ENCODE measurements at regions not wholly inside any gene's neighbourhood (a gene's known extent, or its start where the extent isn't known, plus 50 kb on each side); places are given as distances from the start of the nearest gene placed in this dataset.
"Not testable (repeated sequence)": the region's sequence is repeated elsewhere in the genome, so short reads cannot be mapped to it uniquely, and the experiment has no call there.

GRCh38 chr10:30199376-30200016, 140.1 kb upstream of the JCAD start:
- DNase-seq (ENCODE audit: low spot score in 2 of 2): no peak
- Histone ChIP-seq H3K27ac (no peak overlapping the region), H3K4me3 (no peak overlapping the region), H3K27me3 (no peaks in the 10 kb centered on the region), H3K9me3 (peaks cover 0 to 18% (median 1%) of the 10 kb centered on the region in 4 donors), H3K4me1 (no peaks in the 10 kb centered on the region), H3K36me3 (no peaks in the 10 kb centered on the region)
- WGBS, 2 donors: 42 to 50% methylated on average over 6 of the region's 6 CpGs
- no peak for TF ChIP-seq CTCF (IDR thresholded peaks at IDR 0.05)
- TF ChIP-seq EP300 (IDR thresholded peaks at IDR 0.05): no peak
- TF ChIP-seq POLR2A (IDR thresholded peaks at IDR 0.05): no peak

DNA sequence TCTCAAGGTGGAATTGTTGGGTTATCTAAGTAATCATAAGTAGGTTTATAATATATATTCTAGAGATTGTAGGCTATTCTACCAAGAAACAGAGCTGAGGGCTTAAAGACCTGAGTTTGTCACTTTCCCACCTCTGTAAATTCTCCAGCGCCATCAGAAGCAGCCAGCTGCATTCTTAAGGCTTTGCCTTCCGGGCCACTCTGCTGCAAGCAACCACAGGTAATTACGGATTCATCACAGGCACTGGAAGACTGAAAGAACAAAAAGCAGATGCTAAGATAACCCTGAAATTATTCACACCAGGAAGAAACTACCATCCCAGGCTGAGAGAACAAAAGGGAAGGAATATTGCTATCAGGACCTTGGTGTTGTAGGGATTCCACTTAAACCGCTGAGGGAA, 137.8 kb upstream of the JCAD start:
- 68 to 77% methylated on average over 4 of the region's 4 CpGs for WGBS, 2 donors

GRCh38 chr10:30196559-30196958, 137.2 kb upstream of the JCAD start:
- 57 to 77% methylated on average over 2 of the region's 2 CpGs for WGBS, 2 donors
- H3K36me3 ChIP-seq; H3K9me3 ChIP-seq; H3K27me3 ChIP-seq; DNase-seq (ENCODE audit: low spot score in 2 of 2); H3K4me3 ChIP-seq; H3K4me1 ChIP-seq; H3K27ac ChIP-seq: not testable (repeated sequence)

More for the DNA sequence above, 137.8 kb upstream of the JCAD start:
- no peaks in the 10 kb centered on the region for H3K27me3 ChIP-seq
- DNase-seq (ENCODE audit: low spot score in 2 of 2): no peak
- H3K4me1 ChIP-seq: no peaks in the 10 kb centered on the region
- no peaks in the 10 kb centered on the region for H3K36me3 ChIP-seq
- TF ChIP-seq CTCF (IDR thresholded peaks at IDR 0.05) (no peak), EP300 (IDR thresholded peaks at IDR 0.05) (no peak)
- no peak overlapping the region for H3K4me3 ChIP-seq
- peaks cover 0 to 8% (median 0%) of the 10 kb centered on the region in 4 donors for H3K9me3 ChIP-seq
- no peak overlapping the region for H3K27ac ChIP-seq

DNA sequence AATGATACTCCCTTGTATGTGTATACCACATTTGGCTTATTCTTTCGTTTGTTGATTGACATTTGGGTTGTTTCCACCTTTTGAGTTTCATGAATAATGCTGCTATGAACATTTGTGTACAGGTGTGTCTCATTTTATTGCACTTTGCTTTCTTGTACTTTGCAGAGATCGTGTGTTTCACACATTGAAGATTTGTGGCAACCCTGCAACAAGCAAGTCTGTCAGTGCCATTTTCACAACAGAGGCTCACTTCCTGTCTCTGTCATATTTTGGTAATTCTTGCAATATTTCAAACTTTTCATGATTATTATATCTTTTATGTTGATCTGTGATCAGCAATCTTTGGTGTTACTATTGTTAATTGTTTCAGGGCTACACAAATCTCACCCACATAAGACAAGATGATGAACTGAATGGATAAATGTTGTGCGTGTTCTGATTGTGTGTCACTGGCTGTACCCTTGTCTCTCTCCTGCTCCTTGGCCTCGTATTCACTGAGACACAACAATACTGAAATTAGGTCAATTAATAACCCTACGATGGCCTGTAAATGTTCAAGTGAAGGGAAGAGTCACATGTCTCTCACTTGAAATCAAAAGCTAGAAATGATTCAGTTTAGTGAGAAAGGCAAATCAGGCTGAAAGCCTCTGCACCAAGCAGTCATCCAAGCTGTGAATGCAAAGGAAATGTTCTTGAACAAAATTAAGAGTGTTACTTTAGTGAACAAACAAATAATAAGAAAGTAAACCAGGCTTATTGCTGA, 133.6 kb upstream of the JCAD start:
- TF ChIP-seq POLR2A (IDR thresholded peaks at IDR 0.05): no peak
- no peak for TF ChIP-seq EP300 (IDR thresholded peaks at IDR 0.05)
- TF ChIP-seq CTCF (IDR thresholded peaks at IDR 0.05): no peak
- no peak overlapping the region for H3K27ac ChIP-seq

DNA sequence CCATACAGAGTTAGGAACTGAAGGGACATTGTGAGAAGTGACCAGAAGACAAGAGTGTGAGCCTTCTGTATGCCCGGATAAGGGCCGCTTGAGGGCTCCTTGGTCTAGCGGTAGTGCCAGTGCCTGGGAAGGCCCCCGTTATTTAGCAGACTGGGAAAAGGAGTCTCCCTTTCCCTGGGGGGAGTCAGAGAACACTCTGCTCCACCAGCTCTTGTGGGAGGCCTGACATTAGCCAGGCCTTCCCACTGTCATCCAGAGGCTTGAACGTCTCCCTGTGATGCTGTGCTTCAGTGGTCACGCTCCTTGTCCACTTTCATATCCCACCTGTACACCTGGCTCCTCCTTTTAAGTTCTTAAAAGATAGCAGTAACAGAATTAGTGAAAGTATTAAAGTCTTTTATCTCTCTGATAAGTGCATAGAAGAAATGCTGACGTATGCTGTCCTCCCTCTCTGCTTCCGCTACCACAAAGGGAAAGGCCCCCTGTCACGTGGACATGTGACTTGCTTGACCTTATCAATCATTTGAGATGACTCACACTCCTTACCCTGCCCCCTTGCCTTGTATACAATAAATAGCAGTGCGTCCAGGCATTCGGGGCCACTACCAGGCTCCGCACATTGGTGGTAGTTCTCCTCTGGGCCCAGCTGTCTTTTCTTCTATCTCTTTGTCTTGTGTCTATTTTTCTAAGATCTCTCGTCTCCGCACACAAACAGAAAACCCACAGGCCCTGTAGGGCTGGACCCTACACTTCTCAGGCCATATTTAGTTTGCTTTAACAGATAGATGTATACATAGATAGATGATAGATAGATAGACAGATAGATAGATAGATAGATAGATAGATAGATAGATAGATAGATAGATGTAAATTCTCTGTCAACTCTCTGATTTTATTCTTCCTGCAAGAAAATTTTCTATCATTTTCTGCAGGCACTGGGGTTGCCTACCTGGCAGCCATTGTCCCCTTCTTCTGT, 131.5 kb upstream of the JCAD start:
- WGBS, 2 donors: 64 to 75% methylated on average over 14 of the region's 14 CpGs
- Histone ChIP-seq H3K9me3 (peaks cover 0 to 8% (median 0%) of the 10 kb centered on the region in 4 donors), H3K27ac (no peak overlapping the region), H3K27me3 (no peaks in the 10 kb centered on the region), H3K4me1 (peaks cover 0 to under 1% (median 0%) of the 10 kb centered on the region in 4 donors), H3K4me3 (no peak overlapping the region), H3K36me3 (no peaks in the 10 kb centered on the region)
- TF ChIP-seq CTCF (IDR thresholded peaks at IDR 0.05): no peak
- DNase-seq (ENCODE audit: low spot score in 2 of 2): no peak

More for the DNA sequence above, 133.6 kb upstream of the JCAD start:
- H3K36me3 ChIP-seq: no peaks in the 10 kb centered on the region
- no peak overlapping the region for H3K4me3 ChIP-seq
- no peaks in the 10 kb centered on the region for H3K4me1 ChIP-seq
- H3K9me3 ChIP-seq: peaks cover 0 to 8% (median 0%) of the 10 kb centered on the region in 4 donors
- 78 to 83% methylated on average over 5 of the region's 5 CpGs for WGBS, 2 donors
- H3K27me3 ChIP-seq: no peaks in the 10 kb centered on the region
- DNase-seq (ENCODE audit: low spot score in 2 of 2): no peak
